Astrocyte of the hippocampus (primary cell): ENCODE measurements at regions not wholly inside any gene's neighbourhood (a gene's known extent, or its start where the extent isn't known, plus 50 kb on each side); places are given as distances from the start of the nearest gene placed in this dataset.

Experiments
- DNase-seq: peaks from one replicate; pipeline ENCODE4 v3.0.0; 2011; ENCODE audit warnings: low read depth, low spot score

DNA sequence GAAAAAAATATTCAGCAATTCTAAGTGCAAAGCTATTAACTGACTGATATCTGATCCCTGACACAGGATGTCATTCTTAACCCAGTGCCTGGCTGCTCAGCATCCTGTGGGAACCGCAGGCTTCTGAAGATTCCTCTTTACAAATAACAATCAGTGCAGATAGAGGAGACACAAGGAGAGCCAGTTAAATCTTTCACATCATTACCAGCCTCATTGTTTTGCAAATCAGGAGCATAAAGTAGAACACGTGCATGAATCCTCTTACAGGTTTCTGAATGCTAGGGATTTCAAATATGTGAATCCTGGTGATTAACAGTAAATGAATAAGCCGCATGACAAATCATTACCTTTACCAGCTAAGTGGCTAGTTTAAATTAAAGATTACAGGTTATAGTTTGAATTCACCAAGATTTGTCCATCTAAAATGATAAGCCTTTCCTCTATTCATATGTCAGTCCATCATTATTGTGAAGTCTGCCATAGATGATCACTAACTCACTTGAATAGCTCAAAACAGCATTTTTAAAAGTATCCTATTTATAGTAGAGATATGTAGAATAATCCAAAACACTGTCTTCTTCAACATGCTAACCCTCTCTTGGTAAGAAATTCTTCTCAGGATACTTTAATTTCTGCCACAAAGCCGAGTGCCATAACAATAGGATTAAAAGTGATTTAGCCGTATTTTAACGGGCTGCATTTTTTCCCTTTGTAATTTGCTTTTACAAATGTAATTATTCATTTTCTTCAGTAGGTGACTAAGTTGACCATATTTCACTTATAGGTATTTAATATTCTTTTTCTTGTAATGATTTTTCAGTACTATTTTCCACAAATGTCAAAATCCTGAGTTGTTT, 367.3 kb upstream of the EPHA7 start:
- DNase-seq: no peak

DNA sequence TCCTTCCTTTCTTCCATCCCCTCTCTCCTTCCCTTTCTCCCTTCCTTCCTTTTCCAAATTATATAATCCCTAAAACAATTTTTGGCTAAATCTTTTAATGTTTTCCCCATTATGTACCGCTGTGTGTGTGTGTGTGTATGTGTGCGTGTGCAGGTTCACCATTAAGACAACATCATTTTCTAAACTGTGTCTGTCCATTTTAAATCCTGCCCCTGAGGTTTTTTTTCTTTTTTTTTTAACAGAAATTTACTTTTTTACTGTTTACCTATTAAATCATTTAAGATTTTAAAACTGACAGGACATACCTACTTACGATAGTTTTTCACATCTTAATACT, 366.3 kb upstream of the EPHA7 start:
- no peak for DNase-seq

DNA sequence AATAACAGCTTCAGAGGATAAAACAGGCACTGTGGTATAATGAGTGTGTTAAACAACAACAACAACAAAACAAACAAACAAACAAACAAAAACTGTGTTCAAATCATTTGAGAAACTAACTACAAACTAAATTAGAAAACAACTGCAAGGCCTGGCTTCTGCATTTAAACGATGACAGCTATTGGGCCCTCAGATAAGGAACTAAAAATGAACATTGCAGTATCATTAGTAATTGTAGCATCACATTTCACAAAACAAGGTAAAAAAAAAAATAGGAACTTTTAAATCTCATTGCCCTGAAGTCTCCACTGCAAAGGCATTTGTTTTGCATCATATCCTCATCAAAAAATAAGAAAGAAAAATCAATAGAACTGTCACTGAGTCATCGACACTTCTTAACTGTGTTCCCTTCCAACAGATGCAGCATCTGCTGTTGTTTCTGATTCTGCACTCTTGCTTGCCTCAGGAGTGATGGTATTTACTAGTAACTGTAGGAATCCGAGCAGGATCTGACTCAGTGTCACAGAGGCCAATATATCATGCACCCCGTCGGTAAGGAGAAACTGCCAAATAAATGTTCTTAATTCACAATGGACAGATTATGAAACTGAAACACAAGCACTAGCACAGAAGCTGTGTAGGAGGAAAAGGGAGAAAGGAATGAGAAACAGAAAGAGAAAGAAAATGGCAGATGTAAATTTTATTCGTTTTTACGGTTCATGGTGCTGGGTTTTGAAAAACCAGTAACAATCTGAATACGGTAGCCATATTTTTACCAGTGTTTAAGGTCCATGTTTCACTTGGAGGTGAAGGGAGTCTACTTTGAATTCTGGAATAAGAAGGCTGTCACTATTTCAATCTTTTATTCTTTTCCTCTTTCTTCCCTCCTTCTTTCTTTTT, 365.7 kb upstream of the EPHA7 start:
- peak; percentile 62 for DNase-seq

DNA sequence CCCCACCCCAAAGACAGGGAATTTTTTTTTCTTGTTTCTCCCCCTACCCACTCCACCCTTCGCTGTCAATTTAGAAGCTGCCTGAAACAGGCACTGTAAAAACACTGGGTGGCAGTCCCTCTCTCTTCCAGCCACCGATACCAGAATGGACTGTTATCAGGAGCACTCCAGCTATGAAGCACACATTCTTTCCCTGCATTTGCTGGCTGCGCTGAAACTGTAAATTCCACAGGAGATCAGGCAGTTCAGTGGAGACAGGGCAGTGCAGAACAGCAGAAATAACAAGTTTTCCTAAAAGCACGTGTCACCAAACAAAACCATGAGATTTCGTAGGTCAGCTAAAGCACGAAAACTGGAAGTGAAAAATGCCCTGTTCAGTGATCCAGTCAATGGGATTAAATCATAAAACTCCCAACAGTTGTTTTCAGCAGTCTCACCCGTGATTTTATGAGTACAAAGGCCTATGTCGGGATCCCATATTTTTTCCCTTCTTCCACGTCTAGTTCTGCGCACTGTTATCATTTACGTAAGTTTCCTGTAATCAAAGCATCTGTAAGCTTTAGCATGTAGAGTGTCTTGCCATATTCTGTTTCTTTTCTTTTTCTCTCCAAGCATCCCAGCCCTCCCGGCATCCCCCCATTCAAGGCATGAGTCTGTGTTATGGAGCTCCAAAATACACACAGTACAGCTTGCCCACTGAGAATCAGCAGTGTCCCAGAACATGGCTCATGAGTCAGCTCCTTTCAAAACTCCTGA, 359.9 kb upstream of the EPHA7 start:
- DNase-seq: peak; percentile 83

DNA sequence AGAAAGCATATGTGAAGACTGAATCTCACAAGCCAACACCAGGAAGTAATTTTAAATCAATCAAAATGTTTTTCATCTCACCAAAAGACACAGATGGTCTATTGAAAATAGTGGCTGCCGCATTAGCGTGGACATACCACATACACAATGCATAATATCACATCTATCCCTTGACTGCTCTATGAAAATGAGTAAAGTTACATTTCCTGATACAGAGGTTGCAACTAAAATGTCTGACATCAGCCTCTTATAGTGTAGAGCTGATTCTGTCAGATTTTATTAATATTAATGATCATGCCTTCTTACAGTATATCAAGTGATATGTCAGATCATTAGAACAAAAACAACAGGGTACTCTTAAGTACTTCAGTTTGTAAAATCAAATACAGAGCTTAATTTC, 339.8 kb upstream of the EPHA7 start:
- DNase-seq: no peak

DNA sequence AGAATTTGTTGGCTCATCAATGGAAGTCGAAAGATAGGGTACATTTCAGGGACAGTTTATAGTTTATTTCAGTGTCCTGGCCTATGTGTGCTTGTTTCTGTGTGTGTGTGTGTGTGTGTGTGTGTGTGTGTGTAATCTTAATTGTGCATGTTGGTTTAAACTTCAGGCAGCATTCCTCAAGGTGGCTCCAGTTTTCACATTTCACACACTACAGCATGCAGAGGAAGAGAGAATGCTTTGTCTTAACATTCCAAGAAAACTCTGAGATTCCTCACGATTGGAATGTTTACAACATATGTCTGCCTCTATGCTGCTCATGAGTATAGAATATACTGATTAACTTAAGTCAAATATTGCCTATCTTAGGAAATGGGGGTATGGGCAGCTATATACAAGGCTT, 332.6 kb upstream of the EPHA7 start:
- peak; percentile 10 for DNase-seq

DNA sequence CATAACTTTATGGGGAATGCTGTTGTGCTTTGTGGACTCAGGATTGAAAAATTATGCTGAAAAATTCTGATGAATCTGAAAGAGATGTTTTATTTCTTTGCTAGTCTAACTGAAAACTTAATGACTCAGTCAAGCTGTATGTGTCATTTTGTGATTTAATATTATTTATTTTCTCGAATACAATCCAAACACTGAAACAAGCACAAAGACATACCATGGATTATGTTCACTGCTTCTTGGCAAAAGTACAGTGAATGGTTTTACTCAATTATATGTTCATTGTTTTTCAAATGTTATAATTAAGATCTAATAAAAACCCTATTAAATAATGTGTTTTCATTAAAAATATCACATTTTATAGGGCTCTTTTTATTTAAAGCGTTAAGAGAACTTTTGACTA, 330.6 kb upstream of the EPHA7 start:
- no peak for DNase-seq

DNA sequence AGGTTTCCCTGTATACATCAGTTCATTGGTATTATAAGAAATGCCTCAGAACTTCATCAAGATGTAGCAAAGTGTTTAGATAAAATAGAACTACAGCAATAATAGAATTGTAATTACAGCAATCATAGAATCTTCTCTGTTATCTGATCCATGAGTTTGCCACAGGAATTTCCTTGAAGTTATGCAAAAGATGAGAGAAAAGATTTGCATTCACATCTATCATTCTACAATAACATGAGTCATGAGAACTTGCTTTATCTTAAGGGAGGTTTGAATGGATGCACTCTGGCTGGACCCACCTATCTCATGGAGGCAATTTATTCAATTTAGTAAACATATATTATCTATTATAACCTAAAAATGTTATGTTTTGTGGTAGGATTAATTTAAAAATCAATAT, 329.8 kb upstream of the EPHA7 start:
- DNase-seq: no peak

DNA sequence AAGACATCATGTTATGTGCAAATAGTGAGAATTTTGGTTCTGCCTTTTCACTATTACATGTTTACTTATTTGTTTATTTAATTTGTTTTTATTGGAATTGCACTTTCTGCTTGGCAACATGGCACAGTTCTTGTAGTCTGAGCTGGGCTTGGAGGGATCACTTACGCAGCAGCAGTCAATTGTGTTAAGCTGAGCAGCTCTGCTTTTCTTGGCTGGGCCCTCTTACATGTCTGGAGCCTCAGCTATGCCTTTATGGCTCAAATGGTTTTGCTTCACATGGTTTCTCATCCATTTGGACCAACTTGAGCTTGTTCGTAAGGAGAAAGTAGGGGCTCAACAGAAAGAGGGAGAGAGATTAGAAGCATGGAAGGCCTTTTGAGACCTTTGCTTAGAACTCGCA, 327.5 kb upstream of the EPHA7 start:
- peak; percentile 50 for DNase-seq

DNA sequence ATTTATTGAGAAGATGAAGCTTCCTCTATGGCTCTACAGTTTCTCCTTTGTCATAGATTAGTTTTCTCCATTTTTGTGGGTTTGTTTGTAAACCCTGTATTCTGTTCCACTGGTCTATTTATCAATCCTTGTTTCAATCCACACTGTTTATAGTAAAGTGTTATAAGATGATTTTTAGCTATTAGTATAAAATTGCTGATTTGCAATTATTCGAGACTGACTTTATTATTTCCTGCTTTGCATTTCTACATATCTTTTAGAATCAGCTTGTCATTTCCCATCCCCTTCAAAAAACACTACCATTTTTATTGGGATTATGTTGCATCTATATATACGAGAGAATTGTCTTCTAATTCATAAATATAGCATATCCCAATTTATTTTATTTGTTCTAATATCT, 325.9 kb upstream of the EPHA7 start:
- DNase-seq: no peak

DNA sequence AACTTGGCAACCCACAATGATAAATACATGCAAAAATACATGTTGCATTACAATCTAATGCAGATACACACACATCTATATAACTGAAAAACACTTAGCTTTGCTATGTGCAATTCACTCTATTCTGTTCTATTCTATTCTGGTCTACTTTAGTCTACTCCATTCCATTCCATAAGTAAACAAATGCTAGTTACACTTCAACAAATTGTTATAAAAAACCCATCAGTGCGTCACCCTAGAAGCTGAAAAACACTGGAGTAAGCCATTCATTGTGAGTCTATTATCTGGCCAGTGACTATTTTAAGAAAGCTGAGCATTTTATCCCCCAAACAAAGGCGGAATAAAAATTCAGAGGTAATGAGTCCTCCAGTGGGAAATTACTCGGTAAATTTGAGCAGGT, 315.7 kb upstream of the EPHA7 start:
- no peak for DNase-seq

DNA sequence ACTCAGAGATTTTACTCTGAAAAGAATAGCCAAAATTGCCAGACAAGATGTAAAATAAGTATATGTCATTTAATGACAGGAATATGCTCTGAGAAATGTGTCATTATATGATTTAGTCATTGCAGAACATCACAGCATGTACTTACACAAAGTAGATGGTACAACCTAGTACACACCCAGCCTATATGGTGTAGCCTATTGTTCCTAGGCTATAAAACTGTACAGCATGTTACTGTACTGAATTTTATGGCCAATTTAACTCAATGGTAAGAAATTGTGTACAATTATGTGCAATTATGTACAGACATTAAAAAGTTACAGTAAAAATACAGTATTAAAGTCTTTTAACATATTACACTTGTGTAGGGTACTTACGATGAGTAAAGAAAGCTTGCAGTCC, 311.9 kb upstream of the EPHA7 start:
- no peak for DNase-seq

DNA sequence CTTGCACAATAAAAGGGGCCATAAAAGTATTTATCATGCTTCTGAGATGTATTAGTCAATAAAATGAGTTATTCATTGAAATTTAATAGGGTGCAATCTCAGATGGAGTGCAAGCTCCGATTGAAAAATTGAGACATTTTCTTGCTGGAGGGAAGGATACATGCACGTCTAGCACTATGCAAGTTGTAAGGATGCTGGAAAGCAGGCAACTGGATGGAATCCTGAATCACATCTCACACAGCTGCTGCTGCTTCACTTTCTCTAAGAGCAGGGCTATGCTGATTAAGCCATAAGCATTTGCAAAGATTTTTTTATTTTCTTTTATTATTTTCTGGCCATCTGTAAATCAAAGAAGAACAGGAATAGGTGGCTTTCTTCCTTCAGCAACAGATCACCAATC, 308.8 kb upstream of the EPHA7 start:
- DNase-seq: no peak

DNA sequence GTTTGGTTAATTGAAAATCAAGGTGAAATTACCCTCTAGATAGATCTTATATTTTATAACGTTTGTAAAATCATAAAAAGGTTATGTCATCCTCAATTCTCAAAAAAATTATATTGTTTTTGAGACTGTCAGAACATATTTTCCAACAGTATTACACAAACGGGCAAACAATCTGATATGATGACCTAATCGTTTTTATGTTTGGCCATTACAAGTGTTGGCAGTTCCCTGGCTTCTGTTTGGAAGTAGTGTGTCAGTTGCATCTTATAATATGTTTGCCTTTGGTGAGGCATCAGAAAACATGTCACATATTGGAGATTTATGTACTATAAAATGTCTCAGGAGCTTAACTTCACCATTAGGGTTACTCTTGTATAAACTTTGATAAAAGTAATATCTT, 308.1 kb upstream of the EPHA7 start:
- no peak for DNase-seq

DNA sequence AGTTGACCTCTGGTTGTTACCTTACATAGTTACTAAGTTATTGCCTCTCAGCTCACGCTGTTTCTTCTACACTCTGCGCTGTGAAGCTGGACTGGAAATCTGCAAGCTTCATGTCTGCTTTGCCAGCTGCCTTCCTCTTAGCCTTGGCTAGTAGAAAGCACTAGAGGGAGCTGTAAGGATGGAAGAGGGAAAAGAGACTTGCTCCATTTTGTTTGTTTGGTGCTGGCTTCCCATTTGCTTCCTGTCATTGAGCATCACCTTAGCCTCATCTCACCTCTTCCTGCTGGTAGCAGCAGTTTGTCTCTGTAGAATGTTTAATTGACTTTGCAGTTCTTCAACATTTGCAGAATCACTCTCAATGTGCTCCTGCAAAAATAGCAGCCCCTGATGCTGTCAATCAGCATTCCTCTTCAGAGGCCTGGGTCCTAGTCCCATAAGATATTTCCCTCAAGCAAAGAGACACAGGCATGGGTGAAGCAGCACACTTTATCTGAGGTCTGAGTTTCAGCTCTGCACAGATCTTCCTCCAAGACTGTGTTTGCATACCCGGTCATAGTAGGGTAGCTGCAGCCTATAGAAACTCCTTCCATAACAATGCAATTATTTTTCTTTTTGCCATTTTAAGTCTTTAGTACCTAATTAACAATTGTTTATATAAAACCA, 302.2 kb upstream of the EPHA7 start:
- peak; percentile 30 for DNase-seq

DNA sequence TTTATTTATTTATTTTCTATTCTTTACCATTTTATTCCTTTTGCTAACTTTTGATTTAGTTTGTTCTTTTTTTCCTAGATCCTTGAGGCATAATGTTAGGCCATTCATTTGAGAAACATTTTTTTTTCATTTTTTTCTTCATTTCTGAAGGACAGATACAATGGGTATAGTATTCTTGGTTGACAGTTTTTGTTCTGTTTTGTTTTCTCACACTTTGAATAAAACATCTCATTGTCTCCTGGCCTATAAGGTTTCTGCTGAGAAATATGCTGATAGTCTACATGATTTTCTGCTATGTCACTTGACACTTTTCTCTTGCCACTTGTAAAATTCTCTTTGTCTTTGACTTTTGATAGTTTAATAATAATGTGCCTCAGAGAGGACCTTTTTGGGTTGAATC, 294.6 kb upstream of the EPHA7 start:
- DNase-seq: no peak

DNA sequence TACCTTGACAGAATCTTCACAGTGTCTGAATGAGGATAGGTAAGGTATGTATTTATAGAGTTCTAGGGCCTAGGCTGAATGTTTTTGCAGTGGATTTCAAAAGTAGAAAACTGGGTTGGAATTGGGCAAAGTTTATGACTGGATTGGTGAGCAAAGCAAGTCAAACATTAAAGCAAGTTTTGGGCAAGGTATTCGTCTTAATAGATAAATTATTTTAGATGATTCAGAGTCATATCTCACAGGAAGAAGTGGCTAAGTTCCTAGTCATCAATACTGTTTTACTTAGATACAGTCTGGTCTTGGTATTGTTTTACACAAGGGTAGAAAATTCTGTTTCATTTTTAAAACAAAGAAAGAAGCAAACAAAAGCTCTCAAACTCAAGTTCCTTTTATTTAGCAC, 284.1 kb upstream of the EPHA7 start:
- no peak for DNase-seq

DNA sequence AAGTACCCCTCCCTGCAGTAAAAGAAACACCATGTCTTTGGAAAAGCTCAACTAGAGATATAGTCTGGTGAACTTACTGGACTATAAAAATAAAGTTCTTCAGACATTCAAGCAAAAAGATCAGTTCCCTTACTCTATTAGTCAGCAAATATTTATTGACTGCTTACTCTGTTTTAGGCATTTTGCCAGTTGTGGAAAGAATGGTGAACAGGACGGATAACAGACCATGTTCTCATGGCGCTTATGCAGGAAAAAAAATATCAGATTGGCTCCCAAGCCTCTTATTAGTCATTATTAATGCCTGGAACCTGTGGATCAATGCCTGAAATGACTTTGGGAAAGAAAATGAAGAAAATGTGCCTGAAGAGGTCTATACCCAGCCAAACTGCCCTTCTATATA, 282.2 kb upstream of the EPHA7 start:
- peak; percentile 3 for DNase-seq

DNA sequence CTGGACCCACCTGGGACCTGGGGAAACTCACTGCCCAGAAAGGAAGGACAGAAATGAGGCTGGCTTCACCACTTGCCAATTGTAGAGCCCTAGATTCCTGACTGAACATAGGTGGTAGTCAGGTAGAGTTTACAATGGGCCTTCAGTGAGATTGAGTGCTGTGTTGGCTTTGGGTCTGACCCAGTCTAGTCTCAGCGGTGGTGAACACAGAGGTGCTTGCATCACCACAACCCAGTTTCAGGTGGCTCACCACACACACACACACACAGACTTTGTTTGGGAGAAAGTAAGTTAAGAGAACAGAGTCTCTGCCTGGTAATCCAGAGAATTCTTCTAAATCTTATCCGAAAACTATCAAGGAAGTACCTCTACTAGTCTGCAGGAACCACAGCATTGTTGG, 266.1 kb upstream of the EPHA7 start:
- DNase-seq: no peak

DNA sequence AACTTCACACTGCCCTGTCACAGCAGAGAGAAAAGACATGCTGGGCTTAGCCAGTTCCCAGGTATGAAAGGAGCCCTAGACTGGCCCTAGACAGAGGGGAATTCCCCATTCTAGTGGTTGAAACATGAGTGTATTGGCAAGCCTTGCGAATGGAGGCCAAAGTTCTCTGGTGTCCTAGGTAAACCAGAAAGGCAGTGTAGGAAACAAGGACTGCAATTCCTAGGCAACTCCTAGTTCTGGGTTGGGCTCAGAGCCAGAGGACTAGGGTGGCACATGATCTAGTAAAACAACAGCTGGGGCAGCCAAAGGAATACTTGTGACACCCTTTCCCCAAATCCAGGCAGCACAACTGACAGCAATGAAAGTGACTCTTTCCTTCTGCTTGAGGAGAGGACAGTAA, 265.0 kb upstream of the EPHA7 start:
- DNase-seq: no peak

DNA sequence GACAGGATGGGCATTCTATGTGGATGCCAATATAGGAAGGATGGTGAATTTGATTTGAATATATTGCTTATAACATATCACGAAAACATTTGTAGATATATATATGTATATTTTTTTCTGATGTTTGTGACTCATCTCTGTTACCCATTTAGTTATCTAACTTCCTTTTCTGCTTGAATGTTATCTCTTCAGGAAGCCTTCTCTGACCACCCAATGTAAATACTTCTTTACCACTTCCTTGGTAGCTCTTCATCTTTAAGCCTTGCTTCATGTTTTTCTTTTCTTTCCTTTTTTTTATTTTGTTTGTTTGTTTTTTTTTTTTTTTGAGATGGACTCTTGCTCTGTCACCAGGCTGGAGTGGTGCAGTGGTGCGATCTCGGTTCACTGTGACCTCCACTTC, 260.5 kb upstream of the EPHA7 start:
- DNase-seq: no peak
